NB4 (cell line): ENCODE measurements at regions not wholly inside any gene's neighbourhood (a gene's known extent, or its start where the extent isn't known, plus 50 kb on each side); places are given as distances from the start of the nearest gene placed in this dataset.

Source experiments
- CTCF ChIP-seq: IDR thresholded peaks from one replicate; pipeline ENCODE4 v1.5.1; 2012; ENCODE audit warnings: low read depth, low read length
- MAX ChIP-seq: IDR thresholded peaks from 2 replicates; pipeline ENCODE4 v1.6.1; 2011; ENCODE audit warnings: low read depth, low read length
- POLR2A ChIP-seq: IDR thresholded peaks from 2 replicates; pipeline ENCODE4 v1.6.1; 2011; ENCODE audit warnings: mild to moderate bottlenecking; ENCODE audit not compliant: insufficient read length; ENCODE audit errors: extremely low read depth

GRCh38 chr1:69504730-69505252 lies 62.9 kb upstream of the LRRC7 start:
- TF ChIP-seq CTCF (no peak), POLR2A (no peak), MAX (no peak)
